A673 (cell line): ENCODE measurements at regions not wholly inside any gene's neighbourhood (a gene's known extent, or its start where the extent isn't known, plus 50 kb on each side); places are given as distances from the start of the nearest gene placed in this dataset.

Experiments used
- BruUV-seq: library from RNA; stranded (reverse); fragments of 400-500 nt; replicated peaks from 2 replicates; lab custom pipeline; 2021; lab: Mats Ljungman, UMichigan
- CTCF ChIA-PET: fragments of 300-600 bp; sonication (Branson Sonifier 250); formaldehyde crosslinking; loops from one replicate; lab custom pipeline; 2022; ENCODE audit warnings: antibody characterized with exemption; lab: Charles Lee
- POLR2A ChIA-PET: fragments of 300-600 bp; sonication (Branson Sonifier 250); formaldehyde crosslinking; loops from one replicate; lab custom pipeline; 2022; ENCODE audit warnings: antibody characterized with exemption; ENCODE audit not compliant: low non-redundant PET; lab: Charles Lee
- DNase-seq: peaks from one replicate; pipeline ENCODE4 v3.0.0-alpha.2; 2015; ENCODE audit warnings: low spot score
- H3K27ac ChIP-seq: fragments of 200-600 bp; sonication (generic); 2 replicates; pipeline ENCODE4 v1.5.1; 2016; ENCODE audit warnings: mixed run types, low read depth, mild to moderate bottlenecking, mixed read lengths, antibody characterized with exemption, low read length; ENCODE audit not compliant: poor library complexity, severe bottlenecking
- H3K27me3 ChIP-seq: fragments of 200-600 bp; sonication (generic); replicated peaks from 2 replicates; pipeline ENCODE4 v1.6.1; 2017; ENCODE audit warnings: mixed run types, low read depth, mild to moderate bottlenecking, mixed read lengths, antibody characterized with exemption, low read length; ENCODE audit not compliant: insufficient read depth, poor library complexity
- H3K36me3 ChIP-seq: fragments of 200-600 bp; sonication (generic); 2 replicates; pipeline ENCODE4 v1.6.1; 2016; ENCODE audit warnings: mixed run types, mild to moderate bottlenecking, mixed read lengths, antibody characterized with exemption, low read length; ENCODE audit not compliant: insufficient read depth, poor library complexity, severe bottlenecking
- H3K4me1 ChIP-seq: fragments of 200-600 bp; sonication (generic); 2 replicates; pipeline ENCODE4 v1.6.1; 2017; ENCODE audit warnings: mixed run types, mild to moderate bottlenecking, mixed read lengths, antibody characterized with exemption, low read length; ENCODE audit not compliant: insufficient read depth, poor library complexity, severe bottlenecking
- H3K4me3 ChIP-seq: fragments of 200-600 bp; sonication (generic); 2 replicates; pipeline ENCODE4 v1.5.1; 2016; ENCODE audit warnings: low read depth, mixed run types, mild to moderate bottlenecking, mixed read lengths, low read length; ENCODE audit not compliant: poor library complexity, severe bottlenecking
- H3K9me3 ChIP-seq: fragments of 200-600 bp; sonication (generic); 2 replicates; pipeline ENCODE4 v1.6.1; 2016; ENCODE audit warnings: mixed run types, low read depth, mild to moderate bottlenecking, mixed read lengths, antibody characterized with exemption, low read length; ENCODE audit not compliant: poor library complexity, severe bottlenecking
- EZH2 ChIP-seq: fragments of 200-600 bp; sonication (generic); IDR thresholded peaks from 2 replicates; pipeline ENCODE4 v1.6.1; 2017; ENCODE audit warnings: borderline replicate concordance, low read depth, mild to moderate bottlenecking, mixed read lengths, antibody characterized with exemption, low read length; ENCODE audit not compliant: poor library complexity, severe bottlenecking
- intact Hi-C: fragments of 100-400 bp; cut with micrococcal nuclease; formaldehyde crosslinking; loops from one replicate; pipeline ENCODE4 v1.10.0; 2022; ENCODE audit not compliant: unreplicated experiment
- TF ChIP-seq, protein P1 (sequence below): fragments of 300-800, 200-600 bp; sonication (generic); conservative IDR thresholded peaks from 2 replicates; pipeline ENCODE4 v1.5.1; 2017; ENCODE audit warnings: low read depth, mild to moderate bottlenecking, antibody characterized with exemption, low read length, moderate library complexity, mixed read lengths

DNA sequence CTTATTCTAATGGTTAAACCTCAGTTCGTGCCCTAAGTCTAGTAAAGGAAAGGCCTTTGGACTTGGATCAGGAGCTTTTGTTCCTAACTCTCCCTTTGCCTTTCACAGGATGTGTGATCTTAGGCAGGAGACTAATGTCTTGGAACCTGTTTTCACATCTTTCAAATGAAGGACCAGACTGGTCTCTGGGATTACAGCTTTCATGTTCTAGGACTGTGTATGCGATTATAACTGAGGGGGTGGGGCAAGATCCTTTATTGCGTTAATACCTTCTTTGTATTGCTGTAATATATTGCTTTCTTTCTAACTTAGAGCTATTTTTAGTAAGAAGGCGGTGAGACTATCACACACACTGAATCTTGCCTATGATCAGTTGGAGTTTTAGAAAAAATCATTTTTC is 368.1 kb downstream of the RPRM start:
- intact Hi-C loops: no loop called here
- H3K4me3 ChIP-seq: no peak overlapping the region
- ChIA-PET CTCF (no interaction called here), POLR2A (no interaction called here)
- no peak overlapping the region for H3K27ac ChIP-seq
- no peaks in the 10 kb centered on the region for H3K4me1 ChIP-seq
- no peak for TF ChIP-seq EZH2
- TF ChIP-seq, protein P1, sequence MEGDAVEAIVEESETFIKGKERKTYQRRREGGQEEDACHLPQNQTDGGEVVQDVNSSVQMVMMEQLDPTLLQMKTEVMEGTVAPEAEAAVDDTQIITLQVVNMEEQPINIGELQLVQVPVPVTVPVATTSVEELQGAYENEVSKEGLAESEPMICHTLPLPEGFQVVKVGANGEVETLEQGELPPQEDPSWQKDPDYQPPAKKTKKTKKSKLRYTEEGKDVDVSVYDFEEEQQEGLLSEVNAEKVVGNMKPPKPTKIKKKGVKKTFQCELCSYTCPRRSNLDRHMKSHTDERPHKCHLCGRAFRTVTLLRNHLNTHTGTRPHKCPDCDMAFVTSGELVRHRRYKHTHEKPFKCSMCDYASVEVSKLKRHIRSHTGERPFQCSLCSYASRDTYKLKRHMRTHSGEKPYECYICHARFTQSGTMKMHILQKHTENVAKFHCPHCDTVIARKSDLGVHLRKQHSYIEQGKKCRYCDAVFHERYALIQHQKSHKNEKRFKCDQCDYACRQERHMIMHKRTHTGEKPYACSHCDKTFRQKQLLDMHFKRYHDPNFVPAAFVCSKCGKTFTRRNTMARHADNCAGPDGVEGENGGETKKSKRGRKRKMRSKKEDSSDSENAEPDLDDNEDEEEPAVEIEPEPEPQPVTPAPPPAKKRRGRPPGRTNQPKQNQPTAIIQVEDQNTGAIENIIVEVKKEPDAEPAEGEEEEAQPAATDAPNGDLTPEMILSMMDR: no peak
- H3K36me3 ChIP-seq: no peaks in the 10 kb centered on the region
- no peak for DNase-seq
- H3K9me3 ChIP-seq: no peaks in the 10 kb centered on the region
- no TSS peak for BruUV-seq
- H3K27me3 ChIP-seq: peaks cover 9% of the 10 kb centered on the region

DNA sequence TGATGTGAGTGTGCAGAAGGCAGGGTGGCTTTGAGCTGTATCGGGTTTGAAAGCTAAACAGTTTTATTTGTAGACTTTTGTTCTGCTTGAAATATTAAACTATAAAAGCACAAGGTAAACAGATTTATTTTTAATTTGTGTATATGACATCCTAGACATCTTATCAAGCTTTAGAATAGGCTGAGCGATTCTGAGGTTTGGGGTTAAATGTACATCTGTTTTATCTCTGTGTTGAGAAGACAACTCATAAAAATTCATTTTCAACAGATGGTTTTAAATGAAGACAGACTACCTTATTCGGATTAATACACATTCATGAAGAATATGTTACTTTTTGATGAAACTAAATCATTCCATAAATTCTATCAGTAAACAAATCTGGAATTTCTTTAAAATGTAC is 368.8 kb downstream of the RPRM start:
- no peaks in the 10 kb centered on the region for H3K36me3 ChIP-seq
- BruUV-seq: no TSS peak
- H3K9me3 ChIP-seq: no peaks in the 10 kb centered on the region
- POLR2A ChIA-PET: no interaction called here
- CTCF ChIA-PET: no interaction called here
- H3K27ac ChIP-seq: no peak overlapping the region
- no peak for DNase-seq
- no peaks in the 10 kb centered on the region for H3K4me1 ChIP-seq
- peaks cover 9% of the 10 kb centered on the region for H3K27me3 ChIP-seq
- H3K4me3 ChIP-seq: no peak overlapping the region
- no peak for TF ChIP-seq EZH2
- TF ChIP-seq, protein P1: no peak
- intact Hi-C loops: no loop called here

DNA sequence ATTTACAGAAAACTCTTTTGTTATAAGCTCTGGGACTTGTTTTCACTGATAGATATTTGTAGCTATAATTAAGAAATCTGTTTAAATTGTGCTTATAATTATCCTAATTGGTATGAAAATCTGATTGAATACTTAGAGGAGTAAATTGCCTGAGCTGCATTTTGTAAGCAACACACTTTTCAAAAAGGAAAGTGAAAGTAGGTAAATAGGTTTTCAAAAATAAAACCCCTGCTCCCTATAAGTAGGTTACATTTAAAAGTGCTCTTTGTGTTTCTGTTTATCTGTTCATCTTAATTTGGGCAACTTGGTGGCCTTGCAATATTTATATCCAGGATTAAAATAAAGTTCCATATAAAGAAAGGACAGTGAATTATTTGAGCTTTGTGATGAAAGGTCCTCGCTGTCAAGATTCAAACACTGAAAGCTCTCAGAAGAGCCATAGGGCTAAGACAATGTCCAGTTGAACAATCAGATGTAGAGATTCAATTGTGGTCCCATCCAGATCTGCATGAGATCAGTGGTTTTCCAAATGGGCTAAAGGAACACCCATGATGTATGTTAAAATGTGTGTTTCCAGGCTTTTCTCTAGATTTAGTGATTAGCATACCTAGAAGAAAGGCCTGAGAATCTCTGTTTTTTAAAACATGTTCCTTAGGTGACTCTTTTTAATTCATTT is 371.6 kb downstream of the RPRM start:
- ChIA-PET CTCF (no interaction called here), POLR2A (no interaction called here)
- intact Hi-C loops: no loop called here
- no peak overlapping the region for H3K27ac ChIP-seq
- no peak for TF ChIP-seq EZH2
- TF ChIP-seq, protein P1: no peak
- no peaks in the 10 kb centered on the region for H3K9me3 ChIP-seq
- H3K27me3 ChIP-seq: peaks cover 9% of the 10 kb centered on the region
- H3K36me3 ChIP-seq: no peaks in the 10 kb centered on the region
- no TSS peak for BruUV-seq
- DNase-seq: no peak
- no peaks in the 10 kb centered on the region for H3K4me1 ChIP-seq
- H3K4me3 ChIP-seq: peak overlapping the region; percentile 25
